ENCODE measurements at regions not wholly inside any gene's neighbourhood (a gene's known extent, or its start where the extent isn't known, plus 50 kb on each side); places are given as distances from the start of the nearest gene placed in this dataset.

- peaks cover 6% of the 10 kb centered on the region for H3K4me1 Mint-ChIP-seq (ENCODE audit: low read depth)
- TF ChIP-seq CTCF (IDR thresholded peaks at IDR 0.05) = no peak
- ChIA-PET POLR2A (no interaction called here), CTCF (interaction anchor here (0.8 kb wide), 1 partner anchor 792 kb away, joined by 3 read pairs; no protein-coding TSS in a partner anchor)
- DNase-seq (no peak), ATAC-seq (no peak)
- intact Hi-C loops (cut with micrococcal nuclease) = no loop called here
- no peak overlapping the region for H3K4me3 Mint-ChIP-seq
- peaks cover 32% of the 10 kb centered on the region for H3K27me3 Mint-ChIP-seq
- H3K36me3 Mint-ChIP-seq (ENCODE audit: low read depth) = no peaks in the 10 kb centered on the region
- no peak overlapping the region for H3K27ac Mint-ChIP-seq
- H3K9me3 Mint-ChIP-seq = no peaks in the 10 kb centered on the region
Observed at GRCh38 chr15:96052154-96052553, 278.3 kb upstream of the NR2F2 start.

GRCh38 chr15:96052572-96053030, 277.9 kb upstream of the NR2F2 start:
- peaks cover 31% of the 10 kb centered on the region for H3K27me3 Mint-ChIP-seq
- ATAC-seq = no peak
- CTCF ChIA-PET = no interaction called here
- POLR2A ChIA-PET = no interaction called here
- TF ChIP-seq CTCF (IDR thresholded peaks at IDR 0.05) = no peak
- H3K27ac Mint-ChIP-seq = no peak overlapping the region
- H3K36me3 Mint-ChIP-seq (ENCODE audit: low read depth) = no peaks in the 10 kb centered on the region
- no peak for DNase-seq
- H3K9me3 Mint-ChIP-seq = no peaks in the 10 kb centered on the region
- intact Hi-C loops (cut with micrococcal nuclease) = no loop called here
- no peak overlapping the region for H3K4me3 Mint-ChIP-seq
- H3K4me1 Mint-ChIP-seq (ENCODE audit: low read depth) = peaks cover 6% of the 10 kb centered on the region

GRCh38 chr15:96053031-96053780, 277.3 kb upstream of the NR2F2 start:
- ChIA-PET POLR2A (no interaction called here), CTCF (no interaction called here)
- Mint-ChIP-seq H3K27me3 (peaks cover 36% of the 10 kb centered on the region), H3K36me3 (ENCODE audit: low read depth) (no peaks in the 10 kb centered on the region), H3K4me3 (no peak overlapping the region), H3K9me3 (no peaks in the 10 kb centered on the region), H3K4me1 (ENCODE audit: low read depth) (peaks cover 7% of the 10 kb centered on the region), H3K27ac (no peak overlapping the region)
- DNase-seq (no peak), ATAC-seq (no peak)
- TF ChIP-seq CTCF (IDR thresholded peaks at IDR 0.05) = no peak
- intact Hi-C loops (cut with micrococcal nuclease) = no loop called here

- Mint-ChIP-seq H3K27ac (no peak overlapping the region), H3K36me3 (ENCODE audit: low read depth) (no peaks in the 10 kb centered on the region), H3K9me3 (no peaks in the 10 kb centered on the region), H3K4me3 (no peak overlapping the region), H3K27me3 (peaks cover 38% of the 10 kb centered on the region), H3K4me1 (ENCODE audit: low read depth) (peaks cover 10% of the 10 kb centered on the region)
- intact Hi-C loops (cut with micrococcal nuclease) = no loop called here
- no peak for ATAC-seq
- CTCF ChIA-PET = no interaction called here
- POLR2A ChIA-PET = no interaction called here
- no peak for DNase-seq
- TF ChIP-seq CTCF (IDR thresholded peaks at IDR 0.05) = no peak
Observed at GRCh38 chr15:96053781-96054428, 276.6 kb upstream of the NR2F2 start.

GRCh38 chr15:96054621-96055020, 275.9 kb upstream of the NR2F2 start:
- ATAC-seq = no peak
- intact Hi-C loops (cut with micrococcal nuclease) = no loop called here
- Mint-ChIP-seq H3K27me3 (peaks cover 38% of the 10 kb centered on the region), H3K36me3 (ENCODE audit: low read depth) (no peaks in the 10 kb centered on the region), H3K4me3 (no peak overlapping the region), H3K27ac (no peak overlapping the region), H3K9me3 (no peaks in the 10 kb centered on the region), H3K4me1 (ENCODE audit: low read depth) (peaks cover 10% of the 10 kb centered on the region)
- no peak for TF ChIP-seq CTCF (IDR thresholded peaks at IDR 0.05)
- ChIA-PET POLR2A (interaction anchor here (0.6 kb wide), 1 partner anchor 288 kb away, joined by 3 read pairs; no protein-coding TSS in a partner anchor), CTCF (no interaction called here)
- no peak for DNase-seq

Data from activated CD8-positive, alpha-beta T cell treated with anti-CD3 and anti-CD28 coated beads for 36 hours (primary cell).